Ishikawa (cell line): ENCODE measurements at regions not wholly inside any gene's neighbourhood (a gene's known extent, or its start where the extent isn't known, plus 50 kb on each side); places are given as distances from the start of the nearest gene placed in this dataset.

ENCODE experiments used
- CEBPB ChIP-seq: IDR thresholded peaks from 2 replicates; pipeline ENCODE4 v1.6.1; 2012
- CREB1 ChIP-seq: IDR thresholded peaks from 2 replicates; pipeline ENCODE4 v1.6.1; 2012; ENCODE audit warnings: low read depth
- EGR1 ChIP-seq: IDR thresholded peaks from 2 replicates; pipeline ENCODE4 v1.6.1; 2012
- EP300 ChIP-seq: IDR thresholded peaks from 2 replicates; pipeline ENCODE4 v1.6.1; 2012; ENCODE audit warnings: borderline replicate concordance
- FOXM1 ChIP-seq: IDR thresholded peaks from 2 replicates; pipeline ENCODE4 v1.6.1; 2012; ENCODE audit warnings: low read depth, borderline replicate concordance
- NFIC ChIP-seq: IDR thresholded peaks from 2 replicates; pipeline ENCODE4 v1.6.1; 2012
- RAD21 ChIP-seq: IDR thresholded peaks from 2 replicates; pipeline ENCODE4 v1.6.1; 2012; ENCODE audit warnings: low read depth
- TAF1 ChIP-seq: IDR thresholded peaks from 2 replicates; pipeline ENCODE4 v1.6.1; 2012; ENCODE audit warnings: low read depth, mild to moderate bottlenecking
- TCF12 ChIP-seq: IDR thresholded peaks from 2 replicates; pipeline ENCODE4 v1.6.1; 2012; ENCODE audit warnings: low read depth
- TEAD4 ChIP-seq: IDR thresholded peaks from 2 replicates; pipeline ENCODE4 v1.6.1; 2012
- YY1 ChIP-seq: IDR thresholded peaks from 2 replicates; pipeline ENCODE4 v1.6.1; 2012; ENCODE audit warnings: low read depth
- ZBTB7A ChIP-seq: IDR thresholded peaks from 2 replicates; pipeline ENCODE4 v1.6.1; 2012; ENCODE audit warnings: low read depth
- TF ChIP-seq, protein P1 (sequence below): IDR thresholded peaks from 2 replicates; pipeline ENCODE4 v1.6.1; 2012
- TF ChIP-seq, protein P2 (sequence below): IDR thresholded peaks from 2 replicates; pipeline ENCODE4 v1.6.1; 2012; ENCODE audit warnings: low read depth, mild to moderate bottlenecking
- TF ChIP-seq, protein P3 (sequence below): IDR thresholded peaks from 2 replicates; pipeline ENCODE4 v1.6.1; 2012

DNA sequence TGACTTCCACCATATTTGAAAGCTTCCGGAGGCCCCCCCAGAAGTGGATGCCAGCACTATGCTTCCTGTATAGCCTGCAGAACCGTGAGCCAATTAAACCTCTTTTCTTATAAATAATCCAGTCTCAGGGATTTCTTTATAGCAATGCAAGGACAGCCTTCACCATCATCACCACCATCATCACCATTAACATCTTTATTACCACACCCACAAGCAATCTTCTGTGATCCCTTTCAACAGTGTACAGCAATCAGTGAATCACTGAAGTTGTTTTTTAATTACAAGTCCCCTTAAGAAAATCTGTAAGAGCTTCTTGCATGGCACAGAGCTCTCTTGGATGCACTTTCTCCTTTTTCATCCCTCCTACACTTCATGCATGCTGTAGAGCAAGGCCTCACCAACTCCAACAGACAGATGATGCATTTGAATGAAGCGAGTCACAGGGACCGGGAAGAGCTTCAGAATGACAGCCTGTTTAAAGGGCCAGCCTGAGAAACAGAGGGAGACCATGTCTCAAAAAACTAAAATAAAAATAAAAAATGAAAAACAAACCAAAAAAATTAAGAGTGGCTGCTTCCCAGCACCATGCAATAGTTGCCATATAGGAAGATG, 83.6 kb upstream of the VASH1 start:
- TF ChIP-seq EGR1 (no peak), EP300 (no peak), TAF1 (no peak), TEAD4 (no peak)
- TF ChIP-seq, protein P1, sequence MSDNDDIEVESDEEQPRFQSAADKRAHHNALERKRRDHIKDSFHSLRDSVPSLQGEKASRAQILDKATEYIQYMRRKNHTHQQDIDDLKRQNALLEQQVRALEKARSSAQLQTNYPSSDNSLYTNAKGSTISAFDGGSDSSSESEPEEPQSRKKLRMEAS, result no peak

DNA sequence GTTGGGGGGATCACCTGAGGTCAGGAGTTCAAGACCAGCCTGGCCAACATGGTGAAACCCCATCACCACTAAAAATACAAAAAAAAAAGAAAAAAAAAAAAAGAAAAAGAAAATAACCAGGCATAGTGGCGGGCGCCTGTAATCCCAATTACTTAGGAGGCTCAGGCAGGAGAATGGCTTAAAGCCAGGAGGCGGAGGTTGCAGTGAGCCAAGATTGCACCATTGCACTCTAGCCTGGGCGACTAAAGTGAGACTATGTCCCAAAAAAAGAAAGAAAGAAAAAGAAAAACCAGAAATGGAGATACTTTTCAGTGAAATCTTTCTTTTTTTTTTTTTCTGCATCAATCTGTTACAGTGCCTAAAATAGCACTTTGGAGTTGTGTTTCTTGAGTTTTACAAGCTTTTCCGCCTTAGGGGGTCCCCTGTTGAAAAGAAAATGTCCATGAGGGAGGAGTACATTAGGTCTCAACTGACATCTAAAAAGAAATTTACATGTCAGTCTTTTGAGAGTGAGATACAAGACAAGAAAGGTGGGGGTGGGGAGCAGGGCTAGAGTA, 82.9 kb upstream of the VASH1 start:
- TF ChIP-seq, protein P2, sequence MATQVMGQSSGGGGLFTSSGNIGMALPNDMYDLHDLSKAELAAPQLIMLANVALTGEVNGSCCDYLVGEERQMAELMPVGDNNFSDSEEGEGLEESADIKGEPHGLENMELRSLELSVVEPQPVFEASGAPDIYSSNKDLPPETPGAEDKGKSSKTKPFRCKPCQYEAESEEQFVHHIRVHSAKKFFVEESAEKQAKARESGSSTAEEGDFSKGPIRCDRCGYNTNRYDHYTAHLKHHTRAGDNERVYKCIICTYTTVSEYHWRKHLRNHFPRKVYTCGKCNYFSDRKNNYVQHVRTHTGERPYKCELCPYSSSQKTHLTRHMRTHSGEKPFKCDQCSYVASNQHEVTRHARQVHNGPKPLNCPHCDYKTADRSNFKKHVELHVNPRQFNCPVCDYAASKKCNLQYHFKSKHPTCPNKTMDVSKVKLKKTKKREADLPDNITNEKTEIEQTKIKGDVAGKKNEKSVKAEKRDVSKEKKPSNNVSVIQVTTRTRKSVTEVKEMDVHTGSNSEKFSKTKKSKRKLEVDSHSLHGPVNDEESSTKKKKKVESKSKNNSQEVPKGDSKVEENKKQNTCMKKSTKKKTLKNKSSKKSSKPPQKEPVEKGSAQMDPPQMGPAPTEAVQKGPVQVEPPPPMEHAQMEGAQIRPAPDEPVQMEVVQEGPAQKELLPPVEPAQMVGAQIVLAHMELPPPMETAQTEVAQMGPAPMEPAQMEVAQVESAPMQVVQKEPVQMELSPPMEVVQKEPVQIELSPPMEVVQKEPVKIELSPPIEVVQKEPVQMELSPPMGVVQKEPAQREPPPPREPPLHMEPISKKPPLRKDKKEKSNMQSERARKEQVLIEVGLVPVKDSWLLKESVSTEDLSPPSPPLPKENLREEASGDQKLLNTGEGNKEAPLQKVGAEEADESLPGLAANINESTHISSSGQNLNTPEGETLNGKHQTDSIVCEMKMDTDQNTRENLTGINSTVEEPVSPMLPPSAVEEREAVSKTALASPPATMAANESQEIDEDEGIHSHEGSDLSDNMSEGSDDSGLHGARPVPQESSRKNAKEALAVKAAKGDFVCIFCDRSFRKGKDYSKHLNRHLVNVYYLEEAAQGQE, result no peak
- TF ChIP-seq CREB1 (no peak), ZBTB7A (no peak), TCF12 (no peak), CEBPB (no peak), RAD21 (no peak), FOXM1 (no peak), EGR1 (no peak), EP300 (no peak), YY1 (no peak), TAF1 (no peak), TEAD4 (no peak)
- TF ChIP-seq, protein P1, result no peak
- TF ChIP-seq, protein P3, sequence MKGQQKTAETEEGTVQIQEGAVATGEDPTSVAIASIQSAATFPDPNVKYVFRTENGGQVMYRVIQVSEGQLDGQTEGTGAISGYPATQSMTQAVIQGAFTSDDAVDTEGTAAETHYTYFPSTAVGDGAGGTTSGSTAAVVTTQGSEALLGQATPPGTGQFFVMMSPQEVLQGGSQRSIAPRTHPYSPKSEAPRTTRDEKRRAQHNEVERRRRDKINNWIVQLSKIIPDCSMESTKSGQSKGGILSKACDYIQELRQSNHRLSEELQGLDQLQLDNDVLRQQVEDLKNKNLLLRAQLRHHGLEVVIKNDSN, result no peak

DNA sequence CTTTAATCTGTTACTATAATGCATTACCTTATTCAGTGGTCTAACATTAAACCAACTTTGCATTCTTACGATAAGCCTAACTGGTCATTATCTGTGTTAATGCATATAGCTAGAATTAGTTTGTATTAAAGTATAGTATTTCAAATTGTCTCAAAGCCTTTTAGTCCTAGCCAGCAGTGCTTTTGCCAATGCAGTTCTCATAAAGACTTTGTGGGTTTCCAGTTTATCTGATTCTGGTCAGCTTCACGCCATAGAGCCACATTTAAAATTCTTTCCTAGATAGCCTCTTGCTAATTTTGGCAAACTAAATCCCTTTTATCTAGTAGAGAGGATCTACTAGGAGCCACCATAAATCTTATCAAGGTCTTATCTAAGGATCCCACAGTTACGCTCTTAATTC, 78.9 kb upstream of the VASH1 start:
- TF ChIP-seq EGR1, result no peak
- no peak for TF ChIP-seq EP300
- no peak for TF ChIP-seq RAD21
- TF ChIP-seq, protein P3, result no peak
- no peak for TF ChIP-seq NFIC
- TF ChIP-seq, protein P1, result no peak
- TF ChIP-seq TEAD4, result no peak
- TF ChIP-seq FOXM1, result no peak
- no peak for TF ChIP-seq ZBTB7A
- no peak for TF ChIP-seq CEBPB
- TF ChIP-seq TCF12, result no peak
- no peak for TF ChIP-seq TAF1
- no peak for TF ChIP-seq YY1
- TF ChIP-seq, protein P2, result no peak
- no peak for TF ChIP-seq CREB1

DNA sequence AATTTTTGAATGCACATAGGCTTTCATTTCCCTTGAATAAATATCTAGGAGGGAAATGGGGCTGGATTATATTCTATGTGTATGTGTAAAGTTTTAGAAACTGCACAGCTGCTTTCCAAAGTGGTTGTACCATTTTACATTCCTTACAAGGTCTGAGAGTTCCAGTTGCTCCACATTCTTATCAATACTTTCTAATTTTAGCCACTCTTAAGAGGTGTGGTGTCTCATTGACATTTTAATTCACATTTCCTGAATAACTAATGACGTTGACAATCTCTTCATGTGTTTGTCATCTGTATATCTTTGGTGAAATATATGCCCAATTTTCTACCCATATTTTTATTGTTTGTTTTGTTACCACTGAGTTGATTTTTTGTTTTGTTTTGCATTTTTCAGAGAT, 74.6 kb upstream of the VASH1 start:
- TF ChIP-seq, protein P1, result no peak
- TF ChIP-seq TCF12, result no peak
- TF ChIP-seq ZBTB7A, result no peak
- TF ChIP-seq TEAD4, result no peak
- TF ChIP-seq RAD21, result no peak
- TF ChIP-seq, protein P2, result no peak
- TF ChIP-seq YY1, result no peak
- TF ChIP-seq FOXM1, result no peak
- no peak for TF ChIP-seq CREB1
- TF ChIP-seq NFIC, result no peak
- no peak for TF ChIP-seq TAF1
- no peak for TF ChIP-seq CEBPB
- TF ChIP-seq, protein P3, result no peak
